ENCODE measurements at regions not wholly inside any gene's neighbourhood (a gene's known extent, or its start where the extent isn't known, plus 50 kb on each side); places are given as distances from the start of the nearest gene placed in this dataset.
A peak's percentile ranks its signal among the peaks of the same experiment; 100 is the strongest.

DNA sequence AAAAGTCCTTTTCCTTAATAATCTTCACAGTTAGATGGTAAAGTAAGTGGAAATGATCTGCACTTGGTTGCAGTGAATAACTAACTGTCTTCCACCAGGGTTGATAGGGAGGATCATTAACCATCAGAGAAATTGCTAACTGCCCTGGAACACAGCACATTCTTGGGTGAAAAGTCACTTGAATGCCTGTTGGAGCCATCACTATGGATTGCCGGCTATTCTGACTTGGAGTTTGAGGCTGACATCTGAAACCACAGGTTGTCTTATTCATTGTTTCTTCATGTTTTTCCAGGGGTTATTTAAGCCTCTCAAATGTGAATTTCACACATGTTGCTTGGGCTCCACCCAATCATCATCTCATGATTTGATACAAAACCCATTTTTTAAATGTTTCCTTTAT lies 901.4 kb downstream of the MCTP2 start:
- no peak overlapping the region for H3K4me2 ChIP-seq (ENCODE audit: control insufficient read depth, extremely low read depth, insufficient read depth, low read depth, low read length)

GRCh38 chr15:95134431-95135110 lies 903.2 kb downstream of the MCTP2 start:
- no peaks in the 10 kb centered on the region for H3K79me2 ChIP-seq (ENCODE audit: control insufficient read depth, insufficient read depth, low read length)
- TF ChIP-seq EZH2 (IDR thresholded peaks at IDR 0.05; ENCODE audit: low read length): no peak
- TF ChIP-seq, protein P1, sequence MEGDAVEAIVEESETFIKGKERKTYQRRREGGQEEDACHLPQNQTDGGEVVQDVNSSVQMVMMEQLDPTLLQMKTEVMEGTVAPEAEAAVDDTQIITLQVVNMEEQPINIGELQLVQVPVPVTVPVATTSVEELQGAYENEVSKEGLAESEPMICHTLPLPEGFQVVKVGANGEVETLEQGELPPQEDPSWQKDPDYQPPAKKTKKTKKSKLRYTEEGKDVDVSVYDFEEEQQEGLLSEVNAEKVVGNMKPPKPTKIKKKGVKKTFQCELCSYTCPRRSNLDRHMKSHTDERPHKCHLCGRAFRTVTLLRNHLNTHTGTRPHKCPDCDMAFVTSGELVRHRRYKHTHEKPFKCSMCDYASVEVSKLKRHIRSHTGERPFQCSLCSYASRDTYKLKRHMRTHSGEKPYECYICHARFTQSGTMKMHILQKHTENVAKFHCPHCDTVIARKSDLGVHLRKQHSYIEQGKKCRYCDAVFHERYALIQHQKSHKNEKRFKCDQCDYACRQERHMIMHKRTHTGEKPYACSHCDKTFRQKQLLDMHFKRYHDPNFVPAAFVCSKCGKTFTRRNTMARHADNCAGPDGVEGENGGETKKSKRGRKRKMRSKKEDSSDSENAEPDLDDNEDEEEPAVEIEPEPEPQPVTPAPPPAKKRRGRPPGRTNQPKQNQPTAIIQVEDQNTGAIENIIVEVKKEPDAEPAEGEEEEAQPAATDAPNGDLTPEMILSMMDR (optimal IDR thresholded peaks at IDR 0.05 in 1 of 3, IDR thresholded peaks at IDR 0.05 in 1 of 3, conservative IDR thresholded peaks at IDR 0.05 in 1 of 3; ENCODE audit: extremely low read depth in 1 of 3, insufficient read depth in 2 of 3, low read length in 3 of 3): no peak
- no peak overlapping the region for H3K9ac ChIP-seq (ENCODE audit: control insufficient read depth, extremely low read depth, insufficient read depth, low read length)
- no peaks in the 10 kb centered on the region for H3K9me1 ChIP-seq (ENCODE audit: control insufficient read depth, extremely low read depth, insufficient read depth, low read length)
- no peak overlapping the region for H3K27ac ChIP-seq (ENCODE audit: control insufficient read depth, insufficient read depth, low read length)
- no peak overlapping the region for H3K4me2 ChIP-seq (ENCODE audit: control insufficient read depth, extremely low read depth, insufficient read depth, low read depth, low read length)
- H2AFZ ChIP-seq (ENCODE audit: control insufficient read depth, low read length): no peak overlapping the region
- FAIRE-seq: no peak
- no peaks in the 10 kb centered on the region for H4K20me1 ChIP-seq (ENCODE audit: control insufficient read depth, extremely low read depth, insufficient read depth, low read length)
- no peak overlapping the region for H3K4me3 ChIP-seq (ENCODE audit: control insufficient read depth in 2 of 3, extremely low read depth in 1 of 3, insufficient read depth in 2 of 3, low read depth in 1 of 3, low read length in 3 of 3)
- H3K9me3 ChIP-seq (ENCODE audit: control insufficient read depth, low read depth, low read length): no peaks in the 10 kb centered on the region
- no peak for DNase-seq (ENCODE audit: low read depth, low spot score)
- H3K4me1 ChIP-seq (ENCODE audit: control insufficient read depth, extremely low read depth, insufficient read depth, low read length): no peaks in the 10 kb centered on the region
- dilution Hi-C loops (cut with MboI; ENCODE audit: extremely low pct_ligation_motif_present, low sequenced_read_pairs): no loop called here
- H3K36me3 ChIP-seq (ENCODE audit: control insufficient read depth in 2 of 2, extremely low read depth in 1 of 2, insufficient read depth in 2 of 2, low read length in 2 of 2): no peaks in the 10 kb centered on the region
- no peaks in the 10 kb centered on the region for H3K27me3 ChIP-seq (ENCODE audit: control insufficient read depth, extremely low read depth, insufficient read depth, low read length)

More for the DNA sequence above, 901.4 kb downstream of the MCTP2 start:
- H3K4me3 ChIP-seq (ENCODE audit: control insufficient read depth in 2 of 3, extremely low read depth in 1 of 3, insufficient read depth in 2 of 3, low read depth in 1 of 3, low read length in 3 of 3): no peak overlapping the region
- no peaks in the 10 kb centered on the region for H3K36me3 ChIP-seq (ENCODE audit: control insufficient read depth in 2 of 2, extremely low read depth in 1 of 2, insufficient read depth in 2 of 2, low read length in 2 of 2)
- DNase-seq (ENCODE audit: low read depth, low spot score): peak; percentile 59
- TF ChIP-seq EZH2 (IDR thresholded peaks at IDR 0.05; ENCODE audit: low read length): no peak
- TF ChIP-seq, protein P1 (optimal IDR thresholded peaks at IDR 0.05 in 1 of 3, IDR thresholded peaks at IDR 0.05 in 1 of 3, conservative IDR thresholded peaks at IDR 0.05 in 1 of 3; ENCODE audit: extremely low read depth in 1 of 3, insufficient read depth in 2 of 3, low read length in 3 of 3): no peak
- H3K9me3 ChIP-seq (ENCODE audit: control insufficient read depth, low read depth, low read length): no peaks in the 10 kb centered on the region
- peak; percentile 71 for FAIRE-seq
- H3K4me1 ChIP-seq (ENCODE audit: control insufficient read depth, extremely low read depth, insufficient read depth, low read length): no peaks in the 10 kb centered on the region
- no peak overlapping the region for H2AFZ ChIP-seq (ENCODE audit: control insufficient read depth, low read length)
- no peaks in the 10 kb centered on the region for H3K9me1 ChIP-seq (ENCODE audit: control insufficient read depth, extremely low read depth, insufficient read depth, low read length)
- H3K79me2 ChIP-seq (ENCODE audit: control insufficient read depth, insufficient read depth, low read length): no peaks in the 10 kb centered on the region
- H3K9ac ChIP-seq (ENCODE audit: control insufficient read depth, extremely low read depth, insufficient read depth, low read length): no peak overlapping the region
- no peak overlapping the region for H3K27ac ChIP-seq (ENCODE audit: control insufficient read depth, insufficient read depth, low read length)
- H4K20me1 ChIP-seq (ENCODE audit: control insufficient read depth, extremely low read depth, insufficient read depth, low read length): no peaks in the 10 kb centered on the region
- dilution Hi-C loops (cut with MboI; ENCODE audit: extremely low pct_ligation_motif_present, low sequenced_read_pairs): no loop called here
- H3K27me3 ChIP-seq (ENCODE audit: control insufficient read depth, extremely low read depth, insufficient read depth, low read length): no peaks in the 10 kb centered on the region

All from keratinocyte (primary cell).